Large intestine (tissue), 3 donors: ENCODE measurements at regions not wholly inside any gene's neighbourhood (a gene's known extent, or its start where the extent isn't known, plus 50 kb on each side); places are given as distances from the start of the nearest gene placed in this dataset.

Experiments used
- DNase-seq, 2 donors: peaks; one replicate each; pipeline versions ENCODE4 v3.0.0 to v3.0.0-alpha.2; 2013
- H3K27ac ChIP-seq: one replicate; pipeline ENCODE4 v1.5.1; 2013; ENCODE audit warnings: low read length
- H3K27me3 ChIP-seq: 2 replicates; pipeline ENCODE4 v1.6.1; 2013; ENCODE audit warnings: low read length; ENCODE audit not compliant: control insufficient read depth, insufficient read depth
- H3K36me3 ChIP-seq: 2 replicates; pipeline ENCODE4 v1.6.1; 2013; ENCODE audit warnings: low read length; ENCODE audit not compliant: control insufficient read depth, insufficient read depth
- H3K4me1 ChIP-seq: one replicate; pipeline ENCODE4 v1.6.1; 2013; ENCODE audit warnings: low read length; ENCODE audit not compliant: control insufficient read depth, insufficient read depth
- H3K4me3 ChIP-seq: one replicate; pipeline ENCODE4 v1.5.1; 2013; ENCODE audit warnings: low read length
- H3K9me3 ChIP-seq: one replicate; pipeline ENCODE4 v1.6.1; 2013; ENCODE audit warnings: mild to moderate bottlenecking, low read depth, low read length, moderate library complexity; ENCODE audit not compliant: control insufficient read depth
- WGBS: methylation state at CpG from one replicate; pipeline ENCODE4 v1.1.5; 2013; ENCODE audit warnings: low lambda C conversion rate; ENCODE audit not compliant: insufficient coverage; 5-methylcytosine and 5-hydroxymethylcytosine counted together

DNA sequence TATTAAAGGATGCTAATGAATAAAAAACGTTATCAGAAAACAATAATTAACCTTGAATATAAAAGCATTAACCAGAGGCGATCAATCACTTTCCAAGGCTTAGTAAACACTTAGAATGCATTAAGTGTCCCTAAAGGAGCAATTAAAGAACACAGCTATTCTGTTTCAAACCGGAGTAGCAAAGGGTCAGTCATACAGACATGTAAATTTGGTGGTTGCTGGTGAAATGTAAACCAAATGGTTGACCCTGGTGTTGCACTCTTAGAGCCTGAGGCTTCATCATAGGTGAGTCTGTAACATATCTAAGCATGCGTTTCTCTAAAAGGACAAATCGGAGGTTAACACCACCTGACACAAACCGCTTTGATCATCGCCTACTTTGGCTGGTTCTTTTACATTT lies 1280.1 kb downstream of the TYW1 start:
- H3K27me3 ChIP-seq = no peaks in the 10 kb centered on the region
- 83% methylated on average over 2 of the region's 7 CpGs for WGBS
- no peak overlapping the region for H3K27ac ChIP-seq
- no peak for DNase-seq
- H3K9me3 ChIP-seq = no peaks in the 10 kb centered on the region
- no peak overlapping the region for H3K4me3 ChIP-seq
- no peaks in the 10 kb centered on the region for H3K36me3 ChIP-seq
- no peaks in the 10 kb centered on the region for H3K4me1 ChIP-seq

DNA sequence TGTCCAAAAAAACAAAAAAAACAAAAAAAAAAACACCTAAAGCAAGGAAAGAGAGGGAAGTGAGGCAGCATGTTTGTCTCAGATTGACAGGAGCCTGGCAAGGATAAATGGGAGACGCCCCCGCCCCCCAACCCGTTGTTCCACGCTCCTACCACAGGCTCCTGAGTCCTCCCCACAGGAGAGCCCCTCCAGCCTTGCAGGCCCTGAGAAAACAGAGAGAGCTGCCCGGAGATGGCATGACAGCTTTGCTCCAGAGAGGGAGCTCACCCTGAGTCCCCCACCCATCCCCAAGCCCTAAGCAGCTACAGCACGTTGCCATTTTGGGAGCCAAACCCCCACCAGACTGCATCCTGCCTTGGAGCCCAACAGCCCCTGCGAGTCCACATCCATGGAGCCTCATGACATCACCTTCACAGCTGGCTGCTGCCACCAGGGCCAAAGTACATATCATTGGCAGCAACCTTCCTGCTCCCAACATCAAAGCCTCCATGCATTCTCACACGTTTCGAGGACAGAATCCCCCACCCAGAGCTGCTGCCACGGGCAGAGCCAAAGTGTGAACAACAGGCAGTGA lies 1283.3 kb downstream of the TYW1 start:
- H3K27ac ChIP-seq = no peak overlapping the region
- no peaks in the 10 kb centered on the region for H3K4me1 ChIP-seq
- H3K4me3 ChIP-seq = no peak overlapping the region
- no peak for DNase-seq
- no peaks in the 10 kb centered on the region for H3K27me3 ChIP-seq
- WGBS = no CpG with 5 or more reads among the region's 10 CpGs
- H3K36me3 ChIP-seq = no peaks in the 10 kb centered on the region
- H3K9me3 ChIP-seq = no peaks in the 10 kb centered on the region

DNA sequence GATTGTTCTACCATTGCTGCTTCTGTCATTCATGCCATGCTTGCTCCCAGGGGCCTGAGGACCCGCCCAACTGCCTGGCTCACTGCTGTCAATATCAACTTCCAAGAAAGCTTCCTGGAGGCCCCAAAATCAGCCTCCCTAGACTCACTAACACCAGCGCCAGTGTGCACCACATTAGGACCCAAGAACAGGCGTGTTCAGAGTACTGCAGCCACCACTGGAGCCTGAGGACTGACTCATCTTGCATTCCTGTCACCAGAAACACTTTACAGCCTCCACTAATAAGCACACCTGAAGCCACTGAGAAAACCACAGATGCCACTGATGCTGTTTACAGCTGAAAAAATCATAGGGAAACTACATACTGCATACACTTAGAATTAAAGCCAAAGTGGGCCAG lies 1284.3 kb downstream of the TYW1 start:
- Histone ChIP-seq H3K27ac (no peak overlapping the region), H3K4me1 (no peaks in the 10 kb centered on the region), H3K4me3 (no peak overlapping the region), H3K9me3 (no peaks in the 10 kb centered on the region), H3K36me3 (no peaks in the 10 kb centered on the region), H3K27me3 (no peaks in the 10 kb centered on the region)
- no peak for DNase-seq
- no CpG with 5 or more reads among the region's 3 CpGs for WGBS

DNA sequence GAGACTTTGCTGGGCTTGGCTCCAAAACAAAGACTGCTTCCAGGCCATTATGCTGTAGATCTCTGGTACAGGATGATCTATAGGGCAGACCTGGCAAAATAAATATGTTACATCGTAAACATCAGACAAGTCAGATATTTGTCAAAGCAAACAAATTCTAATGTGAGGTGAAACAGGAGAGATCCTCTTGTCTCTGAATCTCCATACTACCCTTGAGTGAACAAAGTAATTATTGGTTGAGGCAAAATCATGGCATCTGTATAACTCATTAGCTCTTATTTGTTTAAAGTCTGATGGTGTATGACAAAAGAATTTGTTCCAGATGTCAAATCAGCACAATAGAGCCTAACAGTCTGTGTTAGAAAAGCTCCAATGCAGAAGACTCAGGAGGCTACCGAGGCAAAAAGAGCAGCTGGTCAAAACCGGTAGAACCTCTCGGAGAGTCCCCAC lies 1291.5 kb downstream of the TYW1 start:
- no peaks in the 10 kb centered on the region for H3K36me3 ChIP-seq
- DNase-seq = no peak
- no peaks in the 10 kb centered on the region for H3K4me1 ChIP-seq
- WGBS = 100% methylated on average over 2 of the region's 4 CpGs
- H3K27me3 ChIP-seq = no peaks in the 10 kb centered on the region
- no peak overlapping the region for H3K27ac ChIP-seq
- no peaks in the 10 kb centered on the region for H3K9me3 ChIP-seq
- H3K4me3 ChIP-seq = no peak overlapping the region

DNA sequence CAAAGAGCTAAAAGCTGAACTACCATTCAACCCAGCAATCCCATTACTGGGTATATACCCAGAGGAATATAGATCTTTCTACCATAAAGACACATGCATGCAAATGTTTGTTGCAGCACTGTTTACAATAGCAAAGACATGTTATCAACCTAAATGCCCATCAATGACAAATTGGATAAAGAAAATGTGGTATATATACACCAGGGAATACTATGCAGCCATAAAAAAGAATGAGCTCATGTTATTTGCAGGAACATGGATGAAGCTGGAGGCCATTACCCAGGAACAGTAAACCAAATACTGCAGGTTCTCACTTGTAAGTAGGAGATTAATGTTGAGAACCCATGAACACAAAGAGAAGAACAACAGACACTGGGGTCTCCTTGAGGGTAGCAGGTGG lies 1295.1 kb downstream of the TYW1 start:
- no peak for DNase-seq
- Histone ChIP-seq H3K36me3 (no peaks in the 10 kb centered on the region), H3K4me1 (no peaks in the 10 kb centered on the region), H3K27ac (no peak overlapping the region), H3K9me3 (no peaks in the 10 kb centered on the region), H3K4me3 (no peak overlapping the region), H3K27me3 (no peaks in the 10 kb centered on the region)

DNA sequence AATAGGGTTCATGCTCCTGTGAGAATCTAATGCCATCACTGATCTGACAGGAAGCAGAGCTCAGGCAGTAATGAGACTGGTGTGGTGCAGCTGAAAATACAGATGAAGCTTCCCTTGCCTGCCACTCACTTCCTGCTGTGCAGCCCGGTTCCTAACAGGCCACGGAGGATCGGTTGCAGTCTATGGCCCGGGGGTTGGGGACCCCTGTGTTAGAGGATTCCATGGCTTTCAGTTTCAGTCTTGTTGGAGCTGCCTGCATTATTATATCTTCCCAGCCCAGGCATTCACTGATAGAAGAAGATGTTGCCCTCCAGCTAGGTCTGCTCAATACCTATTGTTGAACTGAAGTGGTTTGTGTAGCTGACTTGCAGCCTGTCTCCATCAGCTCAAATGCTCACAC lies 1298.8 kb downstream of the TYW1 start:
- no peaks in the 10 kb centered on the region for H3K36me3 ChIP-seq
- no peak overlapping the region for H3K27ac ChIP-seq
- no peak overlapping the region for H3K4me3 ChIP-seq
- no CpG with 5 or more reads among the region's 4 CpGs for WGBS
- no peaks in the 10 kb centered on the region for H3K9me3 ChIP-seq
- H3K27me3 ChIP-seq = no peaks in the 10 kb centered on the region
- H3K4me1 ChIP-seq = no peaks in the 10 kb centered on the region
- no peak for DNase-seq

DNA sequence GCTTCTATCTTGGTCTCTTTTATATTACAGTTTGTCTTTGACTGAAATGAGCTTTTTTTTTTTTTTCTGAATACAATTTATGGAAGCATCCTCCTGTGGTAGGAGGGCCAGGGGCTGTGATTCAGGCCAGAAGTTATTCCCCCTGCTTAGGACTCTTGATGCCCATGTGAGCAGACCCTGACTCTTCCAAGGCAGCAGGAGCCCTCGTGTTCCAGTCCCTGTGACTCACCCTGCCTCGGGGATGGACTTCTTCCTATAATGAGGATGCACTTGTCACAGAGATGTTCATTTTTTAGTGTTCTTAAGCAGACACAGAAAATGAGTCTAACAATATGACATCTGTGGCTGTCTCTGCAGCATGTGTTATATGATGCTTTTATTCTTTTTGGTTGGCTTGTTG lies 1293.7 kb upstream of the AUTS2 start:
- Histone ChIP-seq H3K4me1 (no peaks in the 10 kb centered on the region), H3K36me3 (no peaks in the 10 kb centered on the region), H3K27me3 (no peaks in the 10 kb centered on the region), H3K9me3 (no peaks in the 10 kb centered on the region), H3K4me3 (no peak overlapping the region), H3K27ac (no peak overlapping the region)
- WGBS = no CpG with 5 or more reads among the region's 2 CpGs
- DNase-seq = no peak

DNA sequence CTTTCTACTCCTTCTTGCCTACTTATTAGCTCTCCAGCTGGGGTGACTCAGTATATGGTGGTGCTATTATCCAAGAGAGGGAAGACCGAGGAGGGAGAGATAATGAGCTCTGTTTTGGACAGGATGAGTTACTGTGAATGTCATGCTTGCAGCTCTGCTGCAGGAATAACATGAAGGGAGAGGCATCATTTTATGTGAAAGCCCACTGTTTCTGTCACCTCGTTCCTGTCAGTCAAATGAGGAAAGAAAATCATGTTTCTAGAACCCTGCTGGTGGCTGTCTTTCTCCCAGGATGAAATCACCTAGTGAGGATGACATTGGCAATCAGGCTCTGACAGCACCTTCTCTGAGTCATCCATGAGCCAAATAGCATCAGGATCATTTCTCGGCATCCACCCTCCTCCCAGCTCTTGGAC lies 1291.6 kb upstream of the AUTS2 start:
- Histone ChIP-seq H3K27ac (no peak overlapping the region), H3K27me3 (no peaks in the 10 kb centered on the region), H3K9me3 (no peaks in the 10 kb centered on the region), H3K4me1 (no peaks in the 10 kb centered on the region), H3K36me3 (no peaks in the 10 kb centered on the region), H3K4me3 (no peak overlapping the region)
- no peak for DNase-seq
- WGBS = no CpG with 5 or more reads among the region's 3 CpGs

DNA sequence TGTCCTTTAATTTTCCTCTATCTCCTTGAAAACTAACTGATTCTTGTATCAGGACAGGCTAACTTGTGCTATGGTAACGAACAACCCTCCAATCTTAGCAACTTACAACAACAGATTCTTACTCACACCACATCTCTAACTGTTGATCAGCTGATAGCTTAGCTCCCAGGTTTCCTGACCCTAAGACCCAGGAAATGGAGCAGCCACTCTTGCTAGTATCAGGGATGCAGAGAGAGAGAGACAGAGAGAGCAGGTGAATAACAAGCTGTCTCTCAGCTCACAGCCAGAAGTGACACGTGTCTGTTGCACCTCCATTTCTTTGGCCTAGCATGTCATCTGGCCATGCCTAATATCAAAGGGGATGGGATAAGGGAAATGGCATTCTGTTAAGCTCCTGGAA lies 1289.0 kb upstream of the AUTS2 start:
- no CpG with 5 or more reads among the region's 2 CpGs for WGBS

DNA sequence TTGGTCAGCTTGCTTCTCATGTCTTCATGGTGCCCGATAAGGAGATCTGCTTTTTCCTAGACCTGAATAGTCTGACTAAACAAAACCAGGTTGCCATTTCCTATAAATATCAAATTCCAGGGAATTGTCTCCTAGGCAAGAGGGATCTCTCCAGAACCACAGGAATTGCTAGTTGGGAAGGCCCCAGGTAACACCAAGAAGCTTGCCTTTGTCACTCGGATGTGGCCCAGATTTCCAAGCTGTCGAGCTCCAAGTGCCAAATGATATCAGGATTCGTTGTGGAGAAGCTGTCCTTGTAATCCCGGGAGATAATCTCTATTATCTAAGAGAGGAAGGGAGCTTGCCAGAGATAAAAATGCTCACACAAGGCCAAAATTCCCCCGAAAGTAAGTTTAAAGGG lies 1288.5 kb upstream of the AUTS2 start:
- no peaks in the 10 kb centered on the region for H3K4me1 ChIP-seq
- no peaks in the 10 kb centered on the region for H3K36me3 ChIP-seq
- no peaks in the 10 kb centered on the region for H3K27me3 ChIP-seq
- no peak for DNase-seq
- no peak overlapping the region for H3K27ac ChIP-seq
- no peak overlapping the region for H3K4me3 ChIP-seq
- no peaks in the 10 kb centered on the region for H3K9me3 ChIP-seq
- 100% methylated on average over 1 of the region's 6 CpGs for WGBS

More for the DNA sequence above, 1289.0 kb upstream of the AUTS2 start:
- no peak overlapping the region for H3K4me3 ChIP-seq
- H3K36me3 ChIP-seq = no peaks in the 10 kb centered on the region
- no peak for DNase-seq
- no peaks in the 10 kb centered on the region for H3K27me3 ChIP-seq
- no peaks in the 10 kb centered on the region for H3K9me3 ChIP-seq
- no peaks in the 10 kb centered on the region for H3K4me1 ChIP-seq
- no peak overlapping the region for H3K27ac ChIP-seq

DNA sequence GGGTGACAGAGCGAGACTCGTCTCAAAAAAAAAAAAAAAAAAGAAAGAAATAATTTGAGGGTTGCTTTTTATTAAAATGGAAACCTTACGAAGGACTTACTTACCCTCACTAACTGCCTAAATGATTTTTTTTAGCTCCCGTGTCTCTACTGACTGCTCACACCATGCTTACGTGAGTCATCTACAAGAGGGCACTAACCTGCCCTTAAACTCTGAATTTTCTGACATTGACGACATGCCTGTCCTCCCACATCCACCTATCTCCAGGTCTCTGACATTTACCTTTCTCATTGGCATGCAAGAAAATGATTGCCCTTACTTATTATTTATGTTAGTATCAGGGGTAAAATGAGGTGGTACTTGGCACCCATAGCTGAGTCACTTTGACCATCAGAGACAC lies 1286.3 kb upstream of the AUTS2 start:
- no peaks in the 10 kb centered on the region for H3K9me3 ChIP-seq
- WGBS = no CpG with 5 or more reads among the region's 6 CpGs
- H3K4me3 ChIP-seq = no peak overlapping the region

More for the DNA sequence above, 1286.3 kb upstream of the AUTS2 start:
- Histone ChIP-seq H3K36me3 (no peaks in the 10 kb centered on the region), H3K27ac (no peak overlapping the region), H3K4me1 (no peaks in the 10 kb centered on the region), H3K27me3 (no peaks in the 10 kb centered on the region)
- no peak for DNase-seq
